ENCODE measurements at regions not wholly inside any gene's neighbourhood (a gene's known extent, or its start where the extent isn't known, plus 50 kb on each side); places are given as distances from the start of the nearest gene placed in this dataset.

GRCh38 chr9:107637421-107638420 lies 148.2 kb upstream of the KLF4 start:
- TF ChIP-seq CTCF (conservative IDR thresholded peaks at IDR 0.05): no peak
- peak overlapping the region; percentile 41; the same call in 1 of the 2 replicates for H3K27ac ChIP-seq

GRCh38 chr9:107636571-107637381 lies 147.2 kb upstream of the KLF4 start:
- no peak overlapping the region for H3K27ac ChIP-seq
- no peak for TF ChIP-seq CTCF (conservative IDR thresholded peaks at IDR 0.05)

GRCh38 chr9:107635803-107636174 lies 146.2 kb upstream of the KLF4 start:
- no peak for TF ChIP-seq CTCF (conservative IDR thresholded peaks at IDR 0.05)
- H3K27ac ChIP-seq: no peak overlapping the region

DNA sequence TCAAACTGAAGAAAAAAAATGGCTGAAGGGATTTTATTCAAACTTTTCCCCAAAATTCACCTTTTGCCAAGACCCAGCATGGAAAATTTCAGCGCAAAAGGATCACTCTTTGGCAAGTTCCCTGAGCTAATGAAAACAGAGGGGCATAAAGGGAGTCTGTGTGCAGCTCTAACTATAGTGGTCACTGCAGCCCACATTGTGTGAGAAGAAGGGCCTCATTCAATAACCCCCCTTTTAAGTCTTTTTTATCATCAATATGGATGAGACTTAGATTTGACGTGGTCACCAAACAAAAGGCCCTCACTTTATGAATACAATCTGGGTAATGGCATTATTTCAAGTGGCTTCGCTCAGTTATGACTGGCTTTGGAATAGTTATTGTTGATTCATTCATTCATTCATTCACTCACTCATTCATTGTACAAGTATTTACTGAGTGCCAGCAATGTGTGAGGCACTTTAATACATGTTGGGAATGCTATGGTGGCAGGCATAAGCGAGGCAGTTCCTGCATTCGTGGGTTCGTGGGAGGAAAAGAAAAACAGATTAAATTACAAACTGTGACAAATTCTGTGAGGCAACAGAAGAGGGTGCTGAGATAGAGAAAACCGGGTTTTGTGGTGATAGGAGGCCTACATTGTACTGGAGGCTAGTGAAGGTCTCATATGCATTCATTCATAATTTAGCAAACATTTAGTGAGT lies 145.7 kb upstream of the KLF4 start:
- H3K27ac ChIP-seq: no peak overlapping the region
- no peak for TF ChIP-seq CTCF (conservative IDR thresholded peaks at IDR 0.05)

- H3K27ac ChIP-seq: no peak overlapping the region
- no peak for TF ChIP-seq CTCF (conservative IDR thresholded peaks at IDR 0.05)
Observed at GRCh38 chr9:107633406-107633805, 143.8 kb upstream of the KLF4 start.

DNA sequence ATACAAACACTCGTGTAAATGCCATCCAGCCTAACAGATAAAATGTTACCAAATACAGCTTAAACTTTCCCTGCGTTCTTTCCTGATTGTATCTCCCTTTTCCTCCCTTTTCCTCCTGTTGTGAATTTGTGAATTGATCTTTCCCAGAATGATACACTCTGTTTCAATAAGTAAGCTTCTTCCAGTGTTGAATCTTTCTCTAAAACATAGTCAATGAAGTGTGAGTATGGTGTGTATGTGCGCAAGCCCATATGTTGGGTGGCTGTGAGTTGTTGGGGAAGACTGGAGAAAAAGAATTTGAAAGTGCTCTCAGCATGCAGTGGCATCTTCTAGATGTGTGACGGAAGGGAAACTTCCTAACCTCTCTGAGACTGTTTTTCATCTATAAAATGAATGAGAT lies 143.1 kb upstream of the KLF4 start:
- no peak overlapping the region for H3K27ac ChIP-seq
- TF ChIP-seq CTCF (conservative IDR thresholded peaks at IDR 0.05): no peak

DNA sequence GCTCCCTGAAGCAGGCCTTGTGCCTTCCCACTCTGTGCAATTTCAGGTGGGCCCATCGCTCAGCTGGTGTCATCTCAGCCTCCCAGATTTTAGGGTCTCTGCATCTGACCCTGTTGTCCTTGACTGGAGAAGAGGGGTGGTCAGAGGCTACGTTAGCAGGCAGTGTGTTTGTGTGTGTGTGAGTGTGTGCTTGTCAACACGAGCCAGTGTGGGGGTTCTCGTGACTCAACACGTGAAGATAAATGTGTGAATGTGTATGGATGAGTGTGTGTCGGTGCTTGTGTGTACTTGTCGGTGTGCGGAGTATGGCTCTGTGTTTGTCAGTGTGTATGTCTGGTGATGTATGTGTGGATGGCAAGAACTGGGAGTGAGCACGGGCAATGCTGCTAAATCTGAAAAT lies 142.6 kb upstream of the KLF4 start:
- no peak for TF ChIP-seq CTCF (conservative IDR thresholded peaks at IDR 0.05)

More for the DNA sequence above, 142.6 kb upstream of the KLF4 start:
- no peak overlapping the region for H3K27ac ChIP-seq
